Keratinocyte (primary cell): ENCODE measurements at regions not wholly inside any gene's neighbourhood (a gene's known extent, or its start where the extent isn't known, plus 50 kb on each side); places are given as distances from the start of the nearest gene placed in this dataset.
A peak's percentile ranks its signal among the peaks of the same experiment; 100 is the strongest.

Experiments
- DNase-seq: peaks from one replicate; pipeline ENCODE4 v3.0.0-alpha.2; 2011; ENCODE audit warnings: low read depth, missing footprints, low spot score
- FAIRE-seq: peaks from 2 replicates; lab custom pipeline; 2011; peaks lifted over from hg19 to GRCh38; lab: Jason Lieb, UNC
- H2AFZ ChIP-seq: 2 replicates; pipeline ENCODE4 v1.6.0; 2012; ENCODE audit warnings: low read length, control low read depth, inconsistent platforms; ENCODE audit not compliant: control insufficient read depth
- H3K27ac ChIP-seq: 2 replicates; pipeline ENCODE4 v1.5.1; 2011; ENCODE audit warnings: low read length; ENCODE audit not compliant: control insufficient read depth, insufficient read depth
- H3K27me3 ChIP-seq: 3 replicates; pipeline ENCODE4 v1.6.0; 2011; ENCODE audit warnings: low read length; ENCODE audit not compliant: control insufficient read depth, insufficient read depth; ENCODE audit errors: extremely low read depth
- H3K36me3 ChIP-seq, 2 experiments: 2 replicates in 1 of 2; 3 replicates in 1 of 2; pipeline ENCODE4 v1.5.1; 2011; ENCODE audit warnings: low read length in 2 of 2, mild to moderate bottlenecking in 1 of 2; ENCODE audit not compliant: control insufficient read depth in 2 of 2, insufficient read depth in 2 of 2; ENCODE audit errors: extremely low read depth in 1 of 2
- H3K4me1 ChIP-seq: 3 replicates; pipeline ENCODE4 v1.5.1; 2011; ENCODE audit warnings: low read length; ENCODE audit not compliant: control insufficient read depth, insufficient read depth; ENCODE audit errors: extremely low read depth
- H3K4me2 ChIP-seq: 3 replicates; pipeline ENCODE4 v1.6.0; 2011; ENCODE audit warnings: low read depth, low read length; ENCODE audit not compliant: control insufficient read depth, insufficient read depth; ENCODE audit errors: extremely low read depth
- H3K4me3 ChIP-seq, 3 experiments: fragments of 200-600 bp in 1 of 3; sonication (generic) in 1 of 3; 2 replicates in 2 of 3; 3 replicates in 1 of 3; pipeline ENCODE4 v1.5.1; 2011 to 2016; ENCODE audit warnings: low read length in 3 of 3, mild to moderate bottlenecking in 3 of 3, control low read depth in 2 of 3, inconsistent platforms in 1 of 3, low read depth in 1 of 3, mixed read lengths in 1 of 3, mixed run types in 1 of 3, moderate library complexity in 1 of 3; ENCODE audit not compliant: control insufficient read depth in 2 of 3, insufficient read depth in 2 of 3; ENCODE audit errors: extremely low read depth in 1 of 3
- H3K79me2 ChIP-seq: 2 replicates; pipeline ENCODE4 v1.6.0; 2012; ENCODE audit warnings: low read length; ENCODE audit not compliant: control insufficient read depth, insufficient read depth
- H3K9ac ChIP-seq: 3 replicates; pipeline ENCODE4 v1.6.0; 2011; ENCODE audit warnings: low read length; ENCODE audit not compliant: control insufficient read depth, insufficient read depth; ENCODE audit errors: extremely low read depth
- H3K9me1 ChIP-seq: 3 replicates; pipeline ENCODE4 v1.6.0; 2011; ENCODE audit warnings: low read length; ENCODE audit not compliant: control insufficient read depth, insufficient read depth; ENCODE audit errors: extremely low read depth
- H3K9me3 ChIP-seq: 2 replicates; pipeline ENCODE4 v1.5.1; 2012; ENCODE audit warnings: low read depth, low read length; ENCODE audit not compliant: control insufficient read depth
- H4K20me1 ChIP-seq: 3 replicates; pipeline ENCODE4 v1.6.0; 2011; ENCODE audit warnings: low read length; ENCODE audit not compliant: control insufficient read depth, insufficient read depth; ENCODE audit errors: extremely low read depth
- EZH2 ChIP-seq: IDR thresholded peaks from one replicate; pipeline ENCODE4 v1.6.1; 2012; ENCODE audit warnings: inconsistent platforms, mild to moderate bottlenecking, low read length, moderate library complexity
- dilution Hi-C: fragments of 300-500 bp; cut with MboI; formaldehyde crosslinking; loops from one replicate; pipeline ENCODE4 v1.7.0; 2020; ENCODE audit warnings: low sequenced_read_pairs; ENCODE audit not compliant: extremely low pct_ligation_motif_present
- TF ChIP-seq, protein P1 (sequence below), 3 experiments: IDR thresholded peaks in 1 of 3; conservative IDR thresholded peaks in 1 of 3; optimal IDR thresholded peaks in 1 of 3; 2 replicates in 2 of 3; 3 replicates in 1 of 3; pipeline versions ENCODE3 to v1.5.1; 2011; ENCODE audit warnings: low read length in 3 of 3, mild to moderate bottlenecking in 3 of 3, moderate library complexity in 2 of 3, control low read depth in 1 of 3, inconsistent platforms in 1 of 3; ENCODE audit not compliant: insufficient read depth in 2 of 3; ENCODE audit errors: extremely low read depth in 1 of 3

DNA sequence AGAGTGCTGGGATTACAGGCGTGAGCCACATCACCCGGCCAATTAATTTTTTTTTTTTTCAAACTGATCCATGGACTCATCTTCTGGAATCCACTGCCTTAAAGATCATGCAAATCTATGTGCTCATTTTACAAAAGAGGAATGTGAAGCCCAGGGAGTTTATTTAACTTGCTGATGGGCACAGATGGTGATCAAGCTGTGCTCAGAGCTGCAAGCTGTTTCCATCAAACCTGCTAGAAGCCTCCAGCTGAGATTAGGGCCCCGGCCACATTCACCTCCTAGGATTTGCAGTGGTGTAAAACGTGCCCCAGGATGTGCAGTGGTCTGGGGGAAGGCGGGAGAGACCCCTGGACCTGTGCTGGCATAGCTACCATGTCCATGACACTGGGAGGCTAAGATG is 56.1 kb upstream of the TUT7 start:
- H3K9me1 ChIP-seq: no peaks in the 10 kb centered on the region
- no peak for FAIRE-seq
- H3K4me3 ChIP-seq: no peak overlapping the region
- H2AFZ ChIP-seq: no peak overlapping the region
- DNase-seq: no peak
- H3K36me3 ChIP-seq: no peaks in the 10 kb centered on the region
- H3K4me1 ChIP-seq: peaks cover 32% of the 10 kb centered on the region
- H3K4me2 ChIP-seq: no peak overlapping the region
- no peaks in the 10 kb centered on the region for H4K20me1 ChIP-seq
- H3K27me3 ChIP-seq: no peaks in the 10 kb centered on the region
- no peak overlapping the region for H3K27ac ChIP-seq
- H3K79me2 ChIP-seq: no peaks in the 10 kb centered on the region
- TF ChIP-seq, protein P1, sequence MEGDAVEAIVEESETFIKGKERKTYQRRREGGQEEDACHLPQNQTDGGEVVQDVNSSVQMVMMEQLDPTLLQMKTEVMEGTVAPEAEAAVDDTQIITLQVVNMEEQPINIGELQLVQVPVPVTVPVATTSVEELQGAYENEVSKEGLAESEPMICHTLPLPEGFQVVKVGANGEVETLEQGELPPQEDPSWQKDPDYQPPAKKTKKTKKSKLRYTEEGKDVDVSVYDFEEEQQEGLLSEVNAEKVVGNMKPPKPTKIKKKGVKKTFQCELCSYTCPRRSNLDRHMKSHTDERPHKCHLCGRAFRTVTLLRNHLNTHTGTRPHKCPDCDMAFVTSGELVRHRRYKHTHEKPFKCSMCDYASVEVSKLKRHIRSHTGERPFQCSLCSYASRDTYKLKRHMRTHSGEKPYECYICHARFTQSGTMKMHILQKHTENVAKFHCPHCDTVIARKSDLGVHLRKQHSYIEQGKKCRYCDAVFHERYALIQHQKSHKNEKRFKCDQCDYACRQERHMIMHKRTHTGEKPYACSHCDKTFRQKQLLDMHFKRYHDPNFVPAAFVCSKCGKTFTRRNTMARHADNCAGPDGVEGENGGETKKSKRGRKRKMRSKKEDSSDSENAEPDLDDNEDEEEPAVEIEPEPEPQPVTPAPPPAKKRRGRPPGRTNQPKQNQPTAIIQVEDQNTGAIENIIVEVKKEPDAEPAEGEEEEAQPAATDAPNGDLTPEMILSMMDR (optimal IDR thresholded peaks at IDR 0.05 in 1 of 3, IDR thresholded peaks at IDR 0.05 in 1 of 3, conservative IDR thresholded peaks at IDR 0.05 in 1 of 3; ENCODE audit: extremely low read depth in 1 of 3, insufficient read depth in 2 of 3, low read length in 3 of 3): no peak
- TF ChIP-seq EZH2: no peak
- dilution Hi-C loops: no loop called here
- no peaks in the 10 kb centered on the region for H3K9me3 ChIP-seq
- H3K9ac ChIP-seq: no peak overlapping the region

DNA sequence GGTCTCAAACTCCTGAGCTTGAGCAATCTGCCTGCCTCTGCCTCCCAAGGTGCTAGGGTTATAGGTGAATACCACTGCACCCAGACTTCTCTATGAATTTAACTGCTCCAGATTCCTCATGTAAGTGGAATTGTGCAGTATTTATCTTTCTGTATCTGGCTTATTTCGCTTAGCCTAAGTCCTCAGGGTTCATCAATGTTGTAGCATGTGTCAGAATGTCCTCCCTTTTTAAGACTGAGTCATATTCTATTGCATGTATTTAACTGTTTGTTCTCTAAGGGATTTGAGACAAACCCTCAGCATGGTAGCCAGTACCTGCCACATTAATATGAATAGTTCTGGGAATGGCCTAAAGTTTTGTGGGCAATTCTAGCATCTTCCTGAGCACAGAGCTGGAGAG is 53.9 kb upstream of the TUT7 start:
- no peak for TF ChIP-seq EZH2
- TF ChIP-seq, protein P1 (optimal IDR thresholded peaks at IDR 0.05 in 1 of 3, IDR thresholded peaks at IDR 0.05 in 1 of 3, conservative IDR thresholded peaks at IDR 0.05 in 1 of 3; ENCODE audit: extremely low read depth in 1 of 3, insufficient read depth in 2 of 3, low read length in 3 of 3): no peak
- DNase-seq (no peak), FAIRE-seq (peak; percentile 39)
- H3K36me3 ChIP-seq: no peaks in the 10 kb centered on the region
- no peaks in the 10 kb centered on the region for H4K20me1 ChIP-seq
- H3K79me2 ChIP-seq: no peaks in the 10 kb centered on the region
- H3K9me3 ChIP-seq: no peaks in the 10 kb centered on the region
- dilution Hi-C loops: no loop called here
- peak overlapping the region; percentile 49 for H3K4me2 ChIP-seq
- H3K9ac ChIP-seq: peak overlapping the region; percentile 10
- peak overlapping the region; percentile 95 for H3K27ac ChIP-seq
- no peak overlapping the region for H2AFZ ChIP-seq
- H3K4me3 ChIP-seq: no peak overlapping the region
- H3K4me1 ChIP-seq: peaks cover 35% of the 10 kb centered on the region
- no peaks in the 10 kb centered on the region for H3K9me1 ChIP-seq
- no peaks in the 10 kb centered on the region for H3K27me3 ChIP-seq
